MM.1S (cell line): ENCODE measurements at regions not wholly inside any gene's neighbourhood (a gene's known extent, or its start where the extent isn't known, plus 50 kb on each side); places are given as distances from the start of the nearest gene placed in this dataset.

Source experiments
- DNase-seq: peaks from one replicate; pipeline ENCODE4 v3.0.0-alpha.2; 2015
- H2AFZ ChIP-seq: fragments of 300-600 bp; sonication (generic); 2 replicates; pipeline ENCODE4 v1.6.0; 2016; ENCODE audit warnings: antibody characterized with exemption, low read length
- H3F3A ChIP-seq: fragments of 300-600 bp; sonication (generic); 2 replicates; pipeline ENCODE4 v1.6.1; 2016; ENCODE audit warnings: mild to moderate bottlenecking, antibody characterized with exemption, low read length, moderate library complexity, mixed read lengths; ENCODE audit not compliant: insufficient read depth
- H3K27ac ChIP-seq: fragments of 300-600 bp; sonication (generic); 2 replicates; pipeline ENCODE4 v1.5.1; 2016; ENCODE audit warnings: mild to moderate bottlenecking, low read length
- H3K27me3 ChIP-seq: fragments of 300-600 bp; sonication (generic); replicated peaks from 2 replicates; pipeline ENCODE4 v1.6.0; 2016; ENCODE audit warnings: low read length; ENCODE audit not compliant: insufficient read depth
- H3K36me3 ChIP-seq: fragments of 300-600 bp; sonication (generic); replicated peaks from 2 replicates; pipeline ENCODE4 v1.6.1; 2016; ENCODE audit warnings: mild to moderate bottlenecking, low read length, mixed read lengths; ENCODE audit not compliant: insufficient read depth
- H3K4me1 ChIP-seq: fragments of 300-600 bp; sonication (generic); 2 replicates; pipeline ENCODE4 v1.6.1; 2016; ENCODE audit warnings: low read length, mixed read lengths
- H3K4me2 ChIP-seq: fragments of 300-600 bp; sonication (generic); 2 replicates; pipeline ENCODE4 v1.6.0; 2016; ENCODE audit warnings: low read depth, low read length
- H3K4me3 ChIP-seq: fragments of 300-600 bp; sonication (generic); 2 replicates; pipeline ENCODE4 v1.5.1; 2016; ENCODE audit warnings: low read length, mixed read lengths
- H3K79me2 ChIP-seq: fragments of 300-600 bp; sonication (generic); 2 replicates; pipeline ENCODE4 v1.6.1; 2016; ENCODE audit warnings: mixed run types, low read length, mixed read lengths
- H3K9ac ChIP-seq: fragments of 300-600 bp; sonication (generic); 2 replicates; pipeline ENCODE4 v1.6.1; 2016; ENCODE audit warnings: low read length, mixed read lengths
- H3K9me2 ChIP-seq: fragments of 300-600 bp; sonication (generic); replicated peaks from 2 replicates; pipeline ENCODE4 v1.6.1; 2016; ENCODE audit warnings: mild to moderate bottlenecking, low read length, mixed read lengths; ENCODE audit not compliant: insufficient read depth
- H3K9me3 ChIP-seq: fragments of 300-600 bp; sonication (generic); replicated peaks from 2 replicates; pipeline ENCODE4 v1.6.1; 2016; ENCODE audit warnings: mild to moderate bottlenecking, low read length, mixed read lengths; ENCODE audit not compliant: insufficient read depth
- H4K20me1 ChIP-seq: fragments of 300-600 bp; sonication (generic); 2 replicates; pipeline ENCODE4 v1.6.1; 2016; ENCODE audit warnings: mild to moderate bottlenecking, low read length, moderate library complexity, mixed read lengths; ENCODE audit not compliant: insufficient read depth
- CTCF ChIP-seq: fragments of 300-600 bp; sonication (generic); IDR thresholded peaks from 2 replicates; pipeline ENCODE4 v1.5.1; 2016; ENCODE audit warnings: antibody characterized with exemption, low read length, mixed read lengths
- EZH2 ChIP-seq: fragments of 300-600 bp; sonication (generic); optimal IDR thresholded peaks from 2 replicates; pipeline ENCODE3; 2017; ENCODE audit warnings: low read depth, mild to moderate bottlenecking, antibody characterized with exemption, low read length, mixed read lengths
- EZH2phosphoT487 ChIP-seq: fragments of 300-600 bp; sonication (generic); IDR thresholded peaks from 2 replicates; pipeline ENCODE4 v1.6.1; 2018; ENCODE audit warnings: antibody characterized with exemption, low read length

GRCh38 chr4:132281733-132282132 lies 867.4 kb upstream of the PCDH10 start:
- Histone ChIP-seq H3K9me2 (no peaks in the 10 kb centered on the region), H4K20me1 (no peaks in the 10 kb centered on the region), H3K4me2 (no peak overlapping the region), H3K27me3 (no peaks in the 10 kb centered on the region), H3K36me3 (no peaks in the 10 kb centered on the region), H3K27ac (no peak overlapping the region), H2AFZ (no peak overlapping the region), H3K4me3 (no peak overlapping the region), H3K9ac (no peak overlapping the region), H3K4me1 (no peaks in the 10 kb centered on the region), H3K79me2 (no peaks in the 10 kb centered on the region), H3F3A (no peaks in the 10 kb centered on the region), H3K9me3 (no peaks in the 10 kb centered on the region)
- TF ChIP-seq CTCF = no peak
- no peak for TF ChIP-seq EZH2
- no peak for TF ChIP-seq EZH2phosphoT487
- no peak for DNase-seq

GRCh38 chr4:132284910-132285426 lies 864.1 kb upstream of the PCDH10 start:
- H3K4me1 ChIP-seq = no peaks in the 10 kb centered on the region
- no peak for TF ChIP-seq EZH2phosphoT487
- TF ChIP-seq CTCF = no peak
- TF ChIP-seq EZH2 = no peak
- H4K20me1 ChIP-seq = no peaks in the 10 kb centered on the region
- no peaks in the 10 kb centered on the region for H3K79me2 ChIP-seq
- no peaks in the 10 kb centered on the region for H3K36me3 ChIP-seq
- H3K9ac ChIP-seq = no peak overlapping the region
- H3K9me3 ChIP-seq = no peaks in the 10 kb centered on the region
- H3K4me2 ChIP-seq = no peak overlapping the region
- no peak for DNase-seq
- H3F3A ChIP-seq = no peaks in the 10 kb centered on the region
- no peak overlapping the region for H2AFZ ChIP-seq
- H3K9me2 ChIP-seq = no peaks in the 10 kb centered on the region
- no peak overlapping the region for H3K27ac ChIP-seq
- no peaks in the 10 kb centered on the region for H3K27me3 ChIP-seq
- no peak overlapping the region for H3K4me3 ChIP-seq

GRCh38 chr4:132297346-132297745 lies 851.7 kb upstream of the PCDH10 start:
- no peak overlapping the region for H2AFZ ChIP-seq
- H3K27me3 ChIP-seq = no peaks in the 10 kb centered on the region
- H3K27ac ChIP-seq = no peak overlapping the region
- no peaks in the 10 kb centered on the region for H3K79me2 ChIP-seq
- H4K20me1 ChIP-seq = no peaks in the 10 kb centered on the region
- H3F3A ChIP-seq = no peaks in the 10 kb centered on the region
- DNase-seq = no peak
- TF ChIP-seq EZH2 (no peak), EZH2phosphoT487 (no peak), CTCF (no peak)
- H3K36me3 ChIP-seq = no peaks in the 10 kb centered on the region
- no peak overlapping the region for H3K9ac ChIP-seq
- no peak overlapping the region for H3K4me2 ChIP-seq
- no peak overlapping the region for H3K4me3 ChIP-seq
- no peaks in the 10 kb centered on the region for H3K9me3 ChIP-seq
- no peaks in the 10 kb centered on the region for H3K9me2 ChIP-seq
- H3K4me1 ChIP-seq = no peaks in the 10 kb centered on the region
